Liver (tissue), 8 donors: ENCODE measurements at regions not wholly inside any gene's neighbourhood (a gene's known extent, or its start where the extent isn't known, plus 50 kb on each side); places are given as distances from the start of the nearest gene placed in this dataset.

Source experiments
- DNase-seq: peaks from one replicate; pipeline ENCODE4 v3.0.0-alpha.2; 2017; ENCODE audit warnings: low spot score
- H3K27ac ChIP-seq, 2 donors: one replicate each; pipeline ENCODE4 v1.7.0; 2013; ENCODE audit warnings: inconsistent platforms in 2 of 2, low read length in 2 of 2, control low read depth in 1 of 2, low read depth in 1 of 2, mild to moderate bottlenecking in 1 of 2
- H3K27me3 ChIP-seq, 4 donors: one replicate each; pipeline versions ENCODE4 v1.6.1 to v1.7.0; 2013; ENCODE audit warnings: low read length in 3 of 4, inconsistent platforms in 1 of 4, mild to moderate bottlenecking in 1 of 4, moderate library complexity in 1 of 4; ENCODE audit not compliant: control insufficient read depth in 4 of 4, insufficient read depth in 4 of 4
- H3K36me3 ChIP-seq, 4 donors: one replicate each; pipeline versions ENCODE4 v1.6.1 to v1.7.0; 2013; ENCODE audit warnings: low read length in 3 of 4, mild to moderate bottlenecking in 3 of 4, low read depth in 1 of 4, moderate library complexity in 1 of 4; ENCODE audit not compliant: control insufficient read depth in 4 of 4, insufficient read depth in 3 of 4
- H3K4me1 ChIP-seq, 4 donors: one replicate each; pipeline versions ENCODE4 v1.6.1 to v1.7.0; 2013; ENCODE audit warnings: low read length in 3 of 4, mild to moderate bottlenecking in 3 of 4, moderate library complexity in 1 of 4; ENCODE audit not compliant: control insufficient read depth in 4 of 4, insufficient read depth in 4 of 4
- H3K4me3 ChIP-seq, 3 donors: one replicate each; pipeline versions ENCODE4 v1.6.1 to v1.7.0; 2013; ENCODE audit warnings: low read length in 3 of 3, control low read depth in 1 of 3, low read depth in 1 of 3, mild to moderate bottlenecking in 1 of 3
- H3K9ac ChIP-seq, 2 donors: one replicate each; pipeline ENCODE4 v1.7.0; 2013; ENCODE audit warnings: low read length in 2 of 2, mild to moderate bottlenecking in 2 of 2, moderate library complexity in 2 of 2, control low read depth in 1 of 2, low read depth in 1 of 2
- H3K9me3 ChIP-seq, 4 donors: one replicate each; pipeline versions ENCODE4 v1.6.1 to v1.7.0; 2013; ENCODE audit warnings: low read length in 3 of 4; ENCODE audit not compliant: control insufficient read depth in 4 of 4
- EGR1 ChIP-seq, 2 donors: IDR thresholded peaks; 2 replicates each; pipeline ENCODE4 v1.6.1; 2016 to 2018; ENCODE audit warnings: antibody characterized with exemption in 2 of 2, low read depth in 2 of 2
- FOXA1 ChIP-seq: IDR thresholded peaks from 2 replicates; pipeline ENCODE4 v1.6.1; 2016; ENCODE audit warnings: antibody characterized with exemption
- FOXA2 ChIP-seq: IDR thresholded peaks from 2 replicates; pipeline ENCODE4 v1.6.1; 2016; ENCODE audit warnings: antibody characterized with exemption
- HNF4G ChIP-seq: IDR thresholded peaks from 2 replicates; pipeline ENCODE4 v1.6.1; 2016; ENCODE audit warnings: antibody characterized with exemption
- JUND ChIP-seq, 2 donors: IDR thresholded peaks; 2 replicates each; pipeline ENCODE4 v1.6.1; 2016; ENCODE audit warnings: antibody characterized with exemption in 2 of 2
- NR2F2 ChIP-seq: IDR thresholded peaks from 2 replicates; pipeline ENCODE4 v1.6.1; 2016; ENCODE audit warnings: antibody characterized with exemption
- RAD21 ChIP-seq, 2 donors: IDR thresholded peaks; 2 replicates each; pipeline ENCODE4 v1.6.1; 2016; ENCODE audit warnings: antibody characterized with exemption in 2 of 2, mild to moderate bottlenecking in 2 of 2
- RXRA ChIP-seq, 2 donors: IDR thresholded peaks; 2 replicates each; pipeline ENCODE4 v1.6.1; 2017 to 2018; ENCODE audit warnings: antibody characterized with exemption in 2 of 2, mild to moderate bottlenecking in 1 of 2
- SP1 ChIP-seq: IDR thresholded peaks from 2 replicates; pipeline ENCODE4 v1.6.1; 2018; ENCODE audit warnings: antibody characterized with exemption, mild to moderate bottlenecking
- TAF1 ChIP-seq: conservative IDR thresholded peaks from 2 replicates; pipeline ENCODE4 v1.6.1; 2016; ENCODE audit warnings: antibody characterized with exemption, mild to moderate bottlenecking
- YY1 ChIP-seq: IDR thresholded peaks from 2 replicates; pipeline ENCODE4 v1.6.1; 2016; ENCODE audit warnings: antibody characterized with exemption, mild to moderate bottlenecking
- WGBS: extraction: QIAGEN DNeasy Blood & Tissue Kit; methylation state at CpG from one replicate; pipeline ENCODE4 v1.1.7; 2013; 5-methylcytosine and 5-hydroxymethylcytosine counted together
- TF ChIP-seq, protein P1 (sequence below): fragments of 150-350 bp; IDR thresholded peaks from 2 replicates; pipeline ENCODE4 v1.5.1; 2017; ENCODE audit warnings: improper control_type of control experiment, low read depth, low read length; ENCODE audit not compliant: missing input control
- TF ChIP-seq, protein P2 (sequence below): IDR thresholded peaks from 2 replicates; pipeline ENCODE4 v1.6.1; 2016; ENCODE audit warnings: antibody characterized with exemption
- TF ChIP-seq, protein P3 (sequence below): IDR thresholded peaks from 2 replicates; pipeline ENCODE4 v1.6.1; 2016; ENCODE audit warnings: antibody characterized with exemption, mild to moderate bottlenecking
- donor health status: healthy.
- donor health status: healthy.
- donor health status: healthy.
- donor health status: healthy.
- donor health status: healthy.

DNA sequence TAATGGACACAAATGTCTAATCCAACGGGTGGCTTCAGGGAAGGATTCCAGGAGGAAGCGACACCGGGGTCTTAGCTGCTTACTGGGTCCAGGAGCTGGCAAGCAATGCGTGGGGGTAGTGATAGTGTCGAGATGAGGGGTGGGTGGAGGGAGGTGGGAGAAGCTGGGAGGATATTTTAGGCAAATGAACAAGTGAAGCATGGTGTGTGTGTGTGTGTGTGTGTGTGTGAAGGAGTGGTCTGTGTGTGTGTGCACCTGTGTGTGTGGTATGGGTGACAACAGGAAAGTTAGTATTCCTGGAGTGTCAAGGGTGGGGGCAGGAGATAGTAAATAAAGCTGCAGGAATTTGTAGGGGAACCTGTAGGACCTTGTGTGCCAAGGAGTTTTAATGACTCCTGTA is 126.9 kb upstream of the ZBED5 start:
- Histone ChIP-seq H3K27ac (no peak overlapping the region), H3K9me3 (peaks cover 0 to 2% (median 0%) of the 10 kb centered on the region in 4 donors), H3K4me3 (no peak overlapping the region), H3K9ac (no peak overlapping the region), H3K27me3 (no peaks in the 10 kb centered on the region), H3K4me1 (no peaks in the 10 kb centered on the region), H3K36me3 (no peaks in the 10 kb centered on the region)
- 91% methylated on average over 5 of the region's 5 CpGs for WGBS
- DNase-seq = no peak
- no peak for TF ChIP-seq SP1
- no peak for TF ChIP-seq YY1
- no peak for TF ChIP-seq HNF4G

DNA sequence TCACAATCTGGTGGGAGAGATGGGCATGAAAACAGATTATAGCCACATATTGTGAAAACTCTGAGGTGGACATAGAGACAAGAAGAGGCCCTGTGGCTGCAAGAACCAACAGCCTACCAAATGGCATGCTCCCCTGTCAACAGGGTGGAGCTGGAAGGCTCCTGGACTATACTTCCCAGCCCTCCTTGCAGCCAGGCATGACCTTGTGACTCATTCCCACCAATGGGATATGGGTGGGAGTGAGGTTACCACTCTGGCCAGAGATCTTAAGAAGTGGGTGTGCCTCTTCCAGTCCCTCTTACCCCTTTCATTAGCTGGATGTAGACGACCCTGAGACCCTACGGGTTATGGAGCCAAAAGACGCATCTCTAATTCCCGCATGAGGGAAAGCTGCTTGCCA is 126.4 kb upstream of the ZBED5 start:
- H3K4me3 ChIP-seq = no peak overlapping the region
- WGBS = 88% methylated on average over 4 of the region's 4 CpGs
- H3K9ac ChIP-seq = no peak overlapping the region
- H3K36me3 ChIP-seq = no peaks in the 10 kb centered on the region
- H3K27me3 ChIP-seq = no peaks in the 10 kb centered on the region
- TF ChIP-seq NR2F2 = no peak
- TF ChIP-seq RAD21 (IDR thresholded peaks at IDR 0.05) = no peak
- TF ChIP-seq SP1 = no peak
- no peak for TF ChIP-seq FOXA2
- no peak for TF ChIP-seq HNF4G
- TF ChIP-seq, protein P1, sequence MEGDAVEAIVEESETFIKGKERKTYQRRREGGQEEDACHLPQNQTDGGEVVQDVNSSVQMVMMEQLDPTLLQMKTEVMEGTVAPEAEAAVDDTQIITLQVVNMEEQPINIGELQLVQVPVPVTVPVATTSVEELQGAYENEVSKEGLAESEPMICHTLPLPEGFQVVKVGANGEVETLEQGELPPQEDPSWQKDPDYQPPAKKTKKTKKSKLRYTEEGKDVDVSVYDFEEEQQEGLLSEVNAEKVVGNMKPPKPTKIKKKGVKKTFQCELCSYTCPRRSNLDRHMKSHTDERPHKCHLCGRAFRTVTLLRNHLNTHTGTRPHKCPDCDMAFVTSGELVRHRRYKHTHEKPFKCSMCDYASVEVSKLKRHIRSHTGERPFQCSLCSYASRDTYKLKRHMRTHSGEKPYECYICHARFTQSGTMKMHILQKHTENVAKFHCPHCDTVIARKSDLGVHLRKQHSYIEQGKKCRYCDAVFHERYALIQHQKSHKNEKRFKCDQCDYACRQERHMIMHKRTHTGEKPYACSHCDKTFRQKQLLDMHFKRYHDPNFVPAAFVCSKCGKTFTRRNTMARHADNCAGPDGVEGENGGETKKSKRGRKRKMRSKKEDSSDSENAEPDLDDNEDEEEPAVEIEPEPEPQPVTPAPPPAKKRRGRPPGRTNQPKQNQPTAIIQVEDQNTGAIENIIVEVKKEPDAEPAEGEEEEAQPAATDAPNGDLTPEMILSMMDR = no peak
- TF ChIP-seq YY1 = no peak
- TF ChIP-seq TAF1 = no peak
- no peak for TF ChIP-seq JUND (IDR thresholded peaks at IDR 0.05)
- TF ChIP-seq, protein P2, sequence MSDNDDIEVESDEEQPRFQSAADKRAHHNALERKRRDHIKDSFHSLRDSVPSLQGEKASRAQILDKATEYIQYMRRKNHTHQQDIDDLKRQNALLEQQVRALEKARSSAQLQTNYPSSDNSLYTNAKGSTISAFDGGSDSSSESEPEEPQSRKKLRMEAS = no peak
- no peak for TF ChIP-seq FOXA1
- TF ChIP-seq EGR1 (IDR thresholded peaks at IDR 0.05; ENCODE audit: low read depth in 2 of 2) = no peak
- TF ChIP-seq, protein P3, sequence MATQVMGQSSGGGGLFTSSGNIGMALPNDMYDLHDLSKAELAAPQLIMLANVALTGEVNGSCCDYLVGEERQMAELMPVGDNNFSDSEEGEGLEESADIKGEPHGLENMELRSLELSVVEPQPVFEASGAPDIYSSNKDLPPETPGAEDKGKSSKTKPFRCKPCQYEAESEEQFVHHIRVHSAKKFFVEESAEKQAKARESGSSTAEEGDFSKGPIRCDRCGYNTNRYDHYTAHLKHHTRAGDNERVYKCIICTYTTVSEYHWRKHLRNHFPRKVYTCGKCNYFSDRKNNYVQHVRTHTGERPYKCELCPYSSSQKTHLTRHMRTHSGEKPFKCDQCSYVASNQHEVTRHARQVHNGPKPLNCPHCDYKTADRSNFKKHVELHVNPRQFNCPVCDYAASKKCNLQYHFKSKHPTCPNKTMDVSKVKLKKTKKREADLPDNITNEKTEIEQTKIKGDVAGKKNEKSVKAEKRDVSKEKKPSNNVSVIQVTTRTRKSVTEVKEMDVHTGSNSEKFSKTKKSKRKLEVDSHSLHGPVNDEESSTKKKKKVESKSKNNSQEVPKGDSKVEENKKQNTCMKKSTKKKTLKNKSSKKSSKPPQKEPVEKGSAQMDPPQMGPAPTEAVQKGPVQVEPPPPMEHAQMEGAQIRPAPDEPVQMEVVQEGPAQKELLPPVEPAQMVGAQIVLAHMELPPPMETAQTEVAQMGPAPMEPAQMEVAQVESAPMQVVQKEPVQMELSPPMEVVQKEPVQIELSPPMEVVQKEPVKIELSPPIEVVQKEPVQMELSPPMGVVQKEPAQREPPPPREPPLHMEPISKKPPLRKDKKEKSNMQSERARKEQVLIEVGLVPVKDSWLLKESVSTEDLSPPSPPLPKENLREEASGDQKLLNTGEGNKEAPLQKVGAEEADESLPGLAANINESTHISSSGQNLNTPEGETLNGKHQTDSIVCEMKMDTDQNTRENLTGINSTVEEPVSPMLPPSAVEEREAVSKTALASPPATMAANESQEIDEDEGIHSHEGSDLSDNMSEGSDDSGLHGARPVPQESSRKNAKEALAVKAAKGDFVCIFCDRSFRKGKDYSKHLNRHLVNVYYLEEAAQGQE = no peak
- TF ChIP-seq RXRA (IDR thresholded peaks at IDR 0.05) = no peak
- H3K27ac ChIP-seq = no peak overlapping the region
- peaks cover 0 to 3% (median 0%) of the 10 kb centered on the region in 4 donors for H3K9me3 ChIP-seq
- no peaks in the 10 kb centered on the region for H3K4me1 ChIP-seq
- no peak for DNase-seq
